Keratinocyte (primary cell): ENCODE measurements at regions not wholly inside any gene's neighbourhood (a gene's known extent, or its start where the extent isn't known, plus 50 kb on each side); places are given as distances from the start of the nearest gene placed in this dataset.

Experiments
- DNase-seq: peaks from one replicate; pipeline ENCODE4 v3.0.0-alpha.2; 2011; ENCODE audit warnings: low read depth, missing footprints, low spot score
- FAIRE-seq: peaks from 2 replicates; lab custom pipeline; 2011; peaks lifted over from hg19 to GRCh38; lab: Jason Lieb, UNC
- H2AFZ ChIP-seq: 2 replicates; pipeline ENCODE4 v1.6.0; 2012; ENCODE audit warnings: low read length, control low read depth, inconsistent platforms; ENCODE audit not compliant: control insufficient read depth
- H3K27ac ChIP-seq: 2 replicates; pipeline ENCODE4 v1.5.1; 2011; ENCODE audit warnings: low read length; ENCODE audit not compliant: control insufficient read depth, insufficient read depth
- H3K27me3 ChIP-seq: 3 replicates; pipeline ENCODE4 v1.6.0; 2011; ENCODE audit warnings: low read length; ENCODE audit not compliant: control insufficient read depth, insufficient read depth; ENCODE audit errors: extremely low read depth
- H3K36me3 ChIP-seq, 2 experiments: 2 replicates in 1 of 2; 3 replicates in 1 of 2; pipeline ENCODE4 v1.5.1; 2011; ENCODE audit warnings: low read length in 2 of 2, mild to moderate bottlenecking in 1 of 2; ENCODE audit not compliant: control insufficient read depth in 2 of 2, insufficient read depth in 2 of 2; ENCODE audit errors: extremely low read depth in 1 of 2
- H3K4me1 ChIP-seq: 3 replicates; pipeline ENCODE4 v1.5.1; 2011; ENCODE audit warnings: low read length; ENCODE audit not compliant: control insufficient read depth, insufficient read depth; ENCODE audit errors: extremely low read depth
- H3K4me2 ChIP-seq: 3 replicates; pipeline ENCODE4 v1.6.0; 2011; ENCODE audit warnings: low read depth, low read length; ENCODE audit not compliant: control insufficient read depth, insufficient read depth; ENCODE audit errors: extremely low read depth
- H3K4me3 ChIP-seq, 3 experiments: fragments of 200-600 bp in 1 of 3; sonication (generic) in 1 of 3; 2 replicates in 2 of 3; 3 replicates in 1 of 3; pipeline ENCODE4 v1.5.1; 2011 to 2016; ENCODE audit warnings: low read length in 3 of 3, mild to moderate bottlenecking in 3 of 3, control low read depth in 2 of 3, inconsistent platforms in 1 of 3, low read depth in 1 of 3, mixed read lengths in 1 of 3, mixed run types in 1 of 3, moderate library complexity in 1 of 3; ENCODE audit not compliant: control insufficient read depth in 2 of 3, insufficient read depth in 2 of 3; ENCODE audit errors: extremely low read depth in 1 of 3
- H3K79me2 ChIP-seq: 2 replicates; pipeline ENCODE4 v1.6.0; 2012; ENCODE audit warnings: low read length; ENCODE audit not compliant: control insufficient read depth, insufficient read depth
- H3K9ac ChIP-seq: 3 replicates; pipeline ENCODE4 v1.6.0; 2011; ENCODE audit warnings: low read length; ENCODE audit not compliant: control insufficient read depth, insufficient read depth; ENCODE audit errors: extremely low read depth
- H3K9me1 ChIP-seq: 3 replicates; pipeline ENCODE4 v1.6.0; 2011; ENCODE audit warnings: low read length; ENCODE audit not compliant: control insufficient read depth, insufficient read depth; ENCODE audit errors: extremely low read depth
- H3K9me3 ChIP-seq: 2 replicates; pipeline ENCODE4 v1.5.1; 2012; ENCODE audit warnings: low read depth, low read length; ENCODE audit not compliant: control insufficient read depth
- H4K20me1 ChIP-seq: 3 replicates; pipeline ENCODE4 v1.6.0; 2011; ENCODE audit warnings: low read length; ENCODE audit not compliant: control insufficient read depth, insufficient read depth; ENCODE audit errors: extremely low read depth
- EZH2 ChIP-seq: IDR thresholded peaks from one replicate; pipeline ENCODE4 v1.6.1; 2012; ENCODE audit warnings: inconsistent platforms, mild to moderate bottlenecking, low read length, moderate library complexity
- dilution Hi-C: fragments of 300-500 bp; cut with MboI; formaldehyde crosslinking; loops from one replicate; pipeline ENCODE4 v1.7.0; 2020; ENCODE audit warnings: low sequenced_read_pairs; ENCODE audit not compliant: extremely low pct_ligation_motif_present
- TF ChIP-seq, protein P1 (sequence below), 3 experiments: IDR thresholded peaks in 1 of 3; conservative IDR thresholded peaks in 1 of 3; optimal IDR thresholded peaks in 1 of 3; 2 replicates in 2 of 3; 3 replicates in 1 of 3; pipeline versions ENCODE3 to v1.5.1; 2011; ENCODE audit warnings: low read length in 3 of 3, mild to moderate bottlenecking in 3 of 3, moderate library complexity in 2 of 3, control low read depth in 1 of 3, inconsistent platforms in 1 of 3; ENCODE audit not compliant: insufficient read depth in 2 of 3; ENCODE audit errors: extremely low read depth in 1 of 3

DNA sequence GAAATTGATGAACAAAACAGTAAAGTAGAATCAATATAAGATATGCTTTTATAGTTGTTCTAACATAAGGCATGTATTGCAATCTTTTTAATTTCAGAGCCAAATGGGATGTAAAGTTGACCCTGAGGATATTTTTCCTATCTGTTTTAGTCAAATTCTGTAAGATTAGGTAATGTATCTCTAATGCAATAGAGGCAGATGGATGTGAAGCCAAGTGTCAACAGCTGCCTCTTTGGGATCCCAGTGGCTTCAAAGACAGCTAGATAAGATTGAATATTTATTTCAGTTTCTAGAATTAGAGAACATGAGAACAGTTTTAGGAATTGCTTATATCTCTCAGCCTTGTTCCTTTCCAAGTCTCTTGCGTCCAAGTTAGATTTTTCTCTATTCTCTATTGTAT, 208.3 kb downstream of the DNAJB9 start:
- TF ChIP-seq EZH2, result no peak
- TF ChIP-seq, protein P1, sequence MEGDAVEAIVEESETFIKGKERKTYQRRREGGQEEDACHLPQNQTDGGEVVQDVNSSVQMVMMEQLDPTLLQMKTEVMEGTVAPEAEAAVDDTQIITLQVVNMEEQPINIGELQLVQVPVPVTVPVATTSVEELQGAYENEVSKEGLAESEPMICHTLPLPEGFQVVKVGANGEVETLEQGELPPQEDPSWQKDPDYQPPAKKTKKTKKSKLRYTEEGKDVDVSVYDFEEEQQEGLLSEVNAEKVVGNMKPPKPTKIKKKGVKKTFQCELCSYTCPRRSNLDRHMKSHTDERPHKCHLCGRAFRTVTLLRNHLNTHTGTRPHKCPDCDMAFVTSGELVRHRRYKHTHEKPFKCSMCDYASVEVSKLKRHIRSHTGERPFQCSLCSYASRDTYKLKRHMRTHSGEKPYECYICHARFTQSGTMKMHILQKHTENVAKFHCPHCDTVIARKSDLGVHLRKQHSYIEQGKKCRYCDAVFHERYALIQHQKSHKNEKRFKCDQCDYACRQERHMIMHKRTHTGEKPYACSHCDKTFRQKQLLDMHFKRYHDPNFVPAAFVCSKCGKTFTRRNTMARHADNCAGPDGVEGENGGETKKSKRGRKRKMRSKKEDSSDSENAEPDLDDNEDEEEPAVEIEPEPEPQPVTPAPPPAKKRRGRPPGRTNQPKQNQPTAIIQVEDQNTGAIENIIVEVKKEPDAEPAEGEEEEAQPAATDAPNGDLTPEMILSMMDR (optimal IDR thresholded peaks at IDR 0.05 in 1 of 3, IDR thresholded peaks at IDR 0.05 in 1 of 3, conservative IDR thresholded peaks at IDR 0.05 in 1 of 3; ENCODE audit: extremely low read depth in 1 of 3, insufficient read depth in 2 of 3, low read length in 3 of 3), result no peak
- no peak overlapping the region for H3K27ac ChIP-seq
- no peaks in the 10 kb centered on the region for H3K9me3 ChIP-seq
- no peak overlapping the region for H3K9ac ChIP-seq
- H3K4me2 ChIP-seq, result no peak overlapping the region
- no peak for FAIRE-seq
- H4K20me1 ChIP-seq, result no peaks in the 10 kb centered on the region
- no peak for DNase-seq
- H3K27me3 ChIP-seq, result no peaks in the 10 kb centered on the region
- H3K9me1 ChIP-seq, result no peaks in the 10 kb centered on the region
- H3K36me3 ChIP-seq, result no peaks in the 10 kb centered on the region
- no peak overlapping the region for H3K4me3 ChIP-seq
- no peak overlapping the region for H2AFZ ChIP-seq
- no peaks in the 10 kb centered on the region for H3K4me1 ChIP-seq
- dilution Hi-C loops, result no loop called here
- H3K79me2 ChIP-seq, result no peaks in the 10 kb centered on the region

DNA sequence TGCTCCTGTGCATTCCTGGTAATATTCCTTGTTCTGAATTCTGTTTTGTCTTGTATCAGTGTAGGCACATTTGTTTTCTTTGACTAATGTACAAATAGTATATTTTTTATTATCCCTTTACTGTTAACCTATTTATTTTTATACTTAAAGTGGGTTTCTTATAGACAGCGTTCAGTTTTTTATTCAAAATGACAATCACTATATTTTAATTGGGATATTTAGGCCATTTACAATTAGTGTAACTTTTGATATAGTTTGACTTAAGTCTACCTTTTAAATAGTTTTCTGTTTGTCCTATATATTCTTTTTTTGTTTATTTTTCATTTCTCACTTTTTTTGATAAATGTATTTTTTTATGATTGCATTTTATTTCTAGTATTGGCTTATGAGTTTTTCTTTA, 219.8 kb downstream of the DNAJB9 start:
- no peaks in the 10 kb centered on the region for H3K4me1 ChIP-seq
- H2AFZ ChIP-seq, result no peak overlapping the region
- dilution Hi-C loops, result no loop called here
- no peaks in the 10 kb centered on the region for H4K20me1 ChIP-seq
- H3K9me3 ChIP-seq, result no peaks in the 10 kb centered on the region
- no peak overlapping the region for H3K9ac ChIP-seq
- no peaks in the 10 kb centered on the region for H3K9me1 ChIP-seq
- H3K4me3 ChIP-seq, result no peak overlapping the region
- no peak overlapping the region for H3K27ac ChIP-seq
- no peaks in the 10 kb centered on the region for H3K36me3 ChIP-seq
- no peak overlapping the region for H3K4me2 ChIP-seq
- FAIRE-seq (no peak), DNase-seq (no peak)
- TF ChIP-seq EZH2, result no peak
- TF ChIP-seq, protein P1 (optimal IDR thresholded peaks at IDR 0.05 in 1 of 3, IDR thresholded peaks at IDR 0.05 in 1 of 3, conservative IDR thresholded peaks at IDR 0.05 in 1 of 3; ENCODE audit: extremely low read depth in 1 of 3, insufficient read depth in 2 of 3, low read length in 3 of 3), result no peak
- H3K27me3 ChIP-seq, result no peaks in the 10 kb centered on the region
- no peaks in the 10 kb centered on the region for H3K79me2 ChIP-seq
